ENCODE measurements at regions not wholly inside any gene's neighbourhood (a gene's known extent, or its start where the extent isn't known, plus 50 kb on each side); places are given as distances from the start of the nearest gene placed in this dataset.

- TF ChIP-seq POLR2A (IDR thresholded peaks at IDR 0.05; ENCODE audit: low read depth, low read length) (no peak), PAX5 (IDR thresholded peaks at IDR 0.05; ENCODE audit: insufficient read depth, low read length, severe bottlenecking) (no peak), POLR2AphosphoS5 (IDR thresholded peaks at IDR 0.05; ENCODE audit: low read depth, low read length) (no peak)
Measured at GRCh38 chr1:108080448-108080847, 115.5 kb upstream of the VAV3 start.

All from GM12891 (cell line).